Uterus (tissue), 2 donors: ENCODE measurements at regions not wholly inside any gene's neighbourhood (a gene's known extent, or its start where the extent isn't known, plus 50 kb on each side); places are given as distances from the start of the nearest gene placed in this dataset.

Source experiments
- POLR2A ChIP-seq, 2 donors: fragments of 450-650 bp; IDR thresholded peaks; one replicate each; pipeline ENCODE4 v1.6.1; 2016; ENCODE audit warnings: antibody characterized with exemption in 2 of 2, mild to moderate bottlenecking in 1 of 2, moderate library complexity in 1 of 2
- TF ChIP-seq, protein P1 (sequence below), 4 experiments: fragments of 200-600 bp in 2 of 4; fragments of 450-650 bp in 2 of 4; sonication (generic) in 2 of 4; IDR thresholded peaks; one replicate each; pipeline ENCODE4 v1.5.1; 2016 to 2019; ENCODE audit warnings: antibody characterized with exemption in 4 of 4, mild to moderate bottlenecking in 2 of 4, moderate library complexity in 1 of 4

DNA sequence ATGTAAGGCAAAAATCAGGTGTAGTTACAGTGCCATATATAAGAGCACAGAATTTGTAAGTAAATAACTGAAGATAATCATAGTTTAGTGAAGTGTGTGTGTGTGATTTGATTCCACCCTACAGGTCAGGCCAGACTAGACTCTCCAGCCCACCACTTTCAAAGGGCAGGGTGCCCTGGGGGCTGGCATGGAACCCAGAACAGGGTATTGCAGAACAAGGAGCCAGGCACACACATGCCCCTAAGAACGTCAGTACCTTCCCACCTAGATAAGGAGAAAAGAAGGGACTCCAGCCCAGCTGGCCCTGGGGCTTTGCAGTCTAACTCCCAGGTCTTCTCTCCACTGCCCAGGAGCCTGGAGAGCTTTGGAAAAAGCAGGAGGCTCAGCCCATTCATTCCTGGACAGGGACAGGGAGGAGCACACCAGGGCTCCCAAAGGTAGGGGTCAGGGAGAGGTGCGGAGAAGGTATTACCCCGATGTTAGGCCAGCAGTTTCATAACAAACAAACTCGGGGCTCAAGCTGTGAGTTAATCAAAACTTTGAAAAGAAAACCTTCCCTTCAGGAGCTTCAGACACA lies 149.7 kb upstream of the VANGL1 start:
- TF ChIP-seq, protein P1, sequence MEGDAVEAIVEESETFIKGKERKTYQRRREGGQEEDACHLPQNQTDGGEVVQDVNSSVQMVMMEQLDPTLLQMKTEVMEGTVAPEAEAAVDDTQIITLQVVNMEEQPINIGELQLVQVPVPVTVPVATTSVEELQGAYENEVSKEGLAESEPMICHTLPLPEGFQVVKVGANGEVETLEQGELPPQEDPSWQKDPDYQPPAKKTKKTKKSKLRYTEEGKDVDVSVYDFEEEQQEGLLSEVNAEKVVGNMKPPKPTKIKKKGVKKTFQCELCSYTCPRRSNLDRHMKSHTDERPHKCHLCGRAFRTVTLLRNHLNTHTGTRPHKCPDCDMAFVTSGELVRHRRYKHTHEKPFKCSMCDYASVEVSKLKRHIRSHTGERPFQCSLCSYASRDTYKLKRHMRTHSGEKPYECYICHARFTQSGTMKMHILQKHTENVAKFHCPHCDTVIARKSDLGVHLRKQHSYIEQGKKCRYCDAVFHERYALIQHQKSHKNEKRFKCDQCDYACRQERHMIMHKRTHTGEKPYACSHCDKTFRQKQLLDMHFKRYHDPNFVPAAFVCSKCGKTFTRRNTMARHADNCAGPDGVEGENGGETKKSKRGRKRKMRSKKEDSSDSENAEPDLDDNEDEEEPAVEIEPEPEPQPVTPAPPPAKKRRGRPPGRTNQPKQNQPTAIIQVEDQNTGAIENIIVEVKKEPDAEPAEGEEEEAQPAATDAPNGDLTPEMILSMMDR (IDR thresholded peaks at IDR 0.05), result no peak
- no peak for TF ChIP-seq POLR2A (IDR thresholded peaks at IDR 0.05)
